Transverse colon (tissue), 3 donors: ENCODE measurements at regions not wholly inside any gene's neighbourhood (a gene's known extent, or its start where the extent isn't known, plus 50 kb on each side); places are given as distances from the start of the nearest gene placed in this dataset.

Experiments
- EP300 ChIP-seq: sonication (generic); formaldehyde crosslinking; IDR thresholded peaks from one replicate; pipeline ENCODE4 v1.6.1; 2017; ENCODE audit warnings: antibody characterized with exemption, low read depth
- POLR2A ChIP-seq: fragments of 450-650 bp; IDR thresholded peaks from one replicate; pipeline ENCODE4 v1.6.1; 2016; ENCODE audit warnings: antibody characterized with exemption, mild to moderate bottlenecking, moderate library complexity
- TF ChIP-seq, protein P1 (sequence below), 5 experiments: fragments of 200-600 bp in 3 of 5; fragments of 450-650 bp in 2 of 5; sonication (generic) in 3 of 5; IDR thresholded peaks; 1 replicate in 2 of 5; 2 replicates in 3 of 5; pipeline ENCODE4 v1.5.1; 2016 to 2017; ENCODE audit warnings: antibody characterized with exemption in 5 of 5, inconsistent platforms in 3 of 5, mild to moderate bottlenecking in 2 of 5, moderate library complexity in 1 of 5

- TF ChIP-seq POLR2A (no peak), EP300 (no peak)
- TF ChIP-seq, protein P1, sequence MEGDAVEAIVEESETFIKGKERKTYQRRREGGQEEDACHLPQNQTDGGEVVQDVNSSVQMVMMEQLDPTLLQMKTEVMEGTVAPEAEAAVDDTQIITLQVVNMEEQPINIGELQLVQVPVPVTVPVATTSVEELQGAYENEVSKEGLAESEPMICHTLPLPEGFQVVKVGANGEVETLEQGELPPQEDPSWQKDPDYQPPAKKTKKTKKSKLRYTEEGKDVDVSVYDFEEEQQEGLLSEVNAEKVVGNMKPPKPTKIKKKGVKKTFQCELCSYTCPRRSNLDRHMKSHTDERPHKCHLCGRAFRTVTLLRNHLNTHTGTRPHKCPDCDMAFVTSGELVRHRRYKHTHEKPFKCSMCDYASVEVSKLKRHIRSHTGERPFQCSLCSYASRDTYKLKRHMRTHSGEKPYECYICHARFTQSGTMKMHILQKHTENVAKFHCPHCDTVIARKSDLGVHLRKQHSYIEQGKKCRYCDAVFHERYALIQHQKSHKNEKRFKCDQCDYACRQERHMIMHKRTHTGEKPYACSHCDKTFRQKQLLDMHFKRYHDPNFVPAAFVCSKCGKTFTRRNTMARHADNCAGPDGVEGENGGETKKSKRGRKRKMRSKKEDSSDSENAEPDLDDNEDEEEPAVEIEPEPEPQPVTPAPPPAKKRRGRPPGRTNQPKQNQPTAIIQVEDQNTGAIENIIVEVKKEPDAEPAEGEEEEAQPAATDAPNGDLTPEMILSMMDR (IDR thresholded peaks at IDR 0.05): no peak
These were observed 279.0 kb downstream of the OGFRL1 start for GRCh38 chr6:71567562-71567961.
